Nephron progenitor cell (in vitro differentiated cells): ENCODE measurements at regions not wholly inside any gene's neighbourhood (a gene's known extent, or its start where the extent isn't known, plus 50 kb on each side); places are given as distances from the start of the nearest gene placed in this dataset.

Experiments
- DNase-seq: peaks from one replicate; pipeline ENCODE4 v3.0.0; 2021
- H3K27ac Mint-ChIP-seq: 2 replicates; pipeline ENCODE4 v1.8.0; 2021; ENCODE audit warnings: mild to moderate bottlenecking, moderate library complexity, mixed read lengths
- H3K27me3 Mint-ChIP-seq: 2 replicates; pipeline ENCODE4 v1.8.0; 2021; ENCODE audit warnings: mild to moderate bottlenecking, low read depth, mixed read lengths; ENCODE audit not compliant: poor library complexity
- H3K36me3 Mint-ChIP-seq: 2 replicates; pipeline ENCODE4 v1.8.0; 2021; ENCODE audit warnings: low read depth, mixed read lengths
- H3K4me1 Mint-ChIP-seq: 2 replicates; pipeline ENCODE4 v1.8.0; 2021; ENCODE audit warnings: mixed read lengths
- H3K4me3 Mint-ChIP-seq: 2 replicates; pipeline ENCODE4 v1.8.0; 2021; ENCODE audit warnings: mild to moderate bottlenecking, moderate library complexity, mixed read lengths
- H3K9me3 Mint-ChIP-seq: 2 replicates; pipeline ENCODE4 v1.8.0; 2021; ENCODE audit warnings: mild to moderate bottlenecking, moderate library complexity, mixed read lengths
- TF ChIP-seq, protein P1 (sequence below): fragments of 200-600 bp; sonication (generic); IDR thresholded peaks from 2 replicates; pipeline ENCODE4 v1.5.0; 2021; ENCODE audit warnings: antibody characterized with exemption

DNA sequence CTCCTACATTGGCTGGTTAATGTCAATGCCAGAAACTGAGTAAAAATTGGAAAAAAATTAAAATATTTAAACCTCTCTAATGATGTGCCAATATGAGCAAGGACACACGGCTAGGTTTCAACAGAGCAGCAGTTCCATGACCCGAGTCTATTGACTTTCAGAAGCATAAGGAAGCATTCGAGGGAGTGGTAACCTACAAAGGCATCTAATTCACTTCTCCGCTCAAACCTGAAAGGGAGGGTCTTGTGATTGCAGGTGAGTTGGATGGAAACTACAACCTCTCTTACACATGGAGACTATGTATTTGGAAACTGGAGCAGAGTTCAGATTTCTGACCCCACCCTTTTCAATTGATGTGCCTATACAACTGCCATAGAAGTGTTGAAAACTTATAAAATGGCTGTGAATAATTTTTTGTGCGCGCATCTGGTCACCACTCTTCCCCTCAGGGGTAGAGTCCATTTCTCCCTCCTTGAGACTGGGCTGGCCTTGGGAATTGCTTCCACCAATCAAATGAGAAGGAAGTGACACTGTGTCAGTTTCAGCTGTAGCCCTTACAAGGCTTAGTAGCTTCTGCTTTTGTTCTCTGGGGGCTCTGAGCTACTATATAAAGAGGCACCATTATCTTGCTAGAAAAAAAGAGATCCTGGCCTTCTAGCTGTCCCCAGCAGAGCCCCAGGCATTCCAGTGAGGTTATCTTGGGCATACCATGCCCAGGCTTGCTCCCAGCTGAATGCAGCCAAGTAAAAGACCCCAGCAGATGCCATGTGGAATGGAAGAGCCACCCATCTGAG is 278.0 kb downstream of the EPHA4 start:
- Mint-ChIP-seq H3K36me3 (no peaks in the 10 kb centered on the region), H3K27ac (no peak overlapping the region), H3K4me1 (peaks cover 31% of the 10 kb centered on the region), H3K4me3 (no peak overlapping the region), H3K9me3 (no peaks in the 10 kb centered on the region), H3K27me3 (no peaks in the 10 kb centered on the region)
- TF ChIP-seq, protein P1, sequence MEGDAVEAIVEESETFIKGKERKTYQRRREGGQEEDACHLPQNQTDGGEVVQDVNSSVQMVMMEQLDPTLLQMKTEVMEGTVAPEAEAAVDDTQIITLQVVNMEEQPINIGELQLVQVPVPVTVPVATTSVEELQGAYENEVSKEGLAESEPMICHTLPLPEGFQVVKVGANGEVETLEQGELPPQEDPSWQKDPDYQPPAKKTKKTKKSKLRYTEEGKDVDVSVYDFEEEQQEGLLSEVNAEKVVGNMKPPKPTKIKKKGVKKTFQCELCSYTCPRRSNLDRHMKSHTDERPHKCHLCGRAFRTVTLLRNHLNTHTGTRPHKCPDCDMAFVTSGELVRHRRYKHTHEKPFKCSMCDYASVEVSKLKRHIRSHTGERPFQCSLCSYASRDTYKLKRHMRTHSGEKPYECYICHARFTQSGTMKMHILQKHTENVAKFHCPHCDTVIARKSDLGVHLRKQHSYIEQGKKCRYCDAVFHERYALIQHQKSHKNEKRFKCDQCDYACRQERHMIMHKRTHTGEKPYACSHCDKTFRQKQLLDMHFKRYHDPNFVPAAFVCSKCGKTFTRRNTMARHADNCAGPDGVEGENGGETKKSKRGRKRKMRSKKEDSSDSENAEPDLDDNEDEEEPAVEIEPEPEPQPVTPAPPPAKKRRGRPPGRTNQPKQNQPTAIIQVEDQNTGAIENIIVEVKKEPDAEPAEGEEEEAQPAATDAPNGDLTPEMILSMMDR, result no peak
- no peak for DNase-seq

DNA sequence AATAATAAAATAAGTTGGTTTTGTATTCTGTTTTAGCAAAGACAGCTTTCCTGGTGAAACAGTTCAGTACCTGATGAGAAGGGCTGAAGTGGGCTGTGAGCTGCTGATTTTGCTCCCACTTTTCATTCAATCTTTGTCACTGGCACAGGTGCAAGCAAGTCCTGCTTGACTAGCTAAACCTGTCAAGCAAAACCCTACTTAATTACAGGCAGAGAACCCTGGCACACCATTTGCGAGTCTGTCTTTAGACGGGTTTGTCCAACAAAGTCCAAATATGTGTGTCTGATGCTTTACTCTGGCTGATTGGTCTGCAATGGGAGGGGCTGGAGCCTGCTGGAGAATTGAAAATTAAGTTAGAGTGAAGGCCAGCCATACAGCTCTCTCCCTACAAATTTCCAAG is 267.2 kb downstream of the EPHA4 start:
- Mint-ChIP-seq H3K27ac (no peak overlapping the region), H3K36me3 (no peaks in the 10 kb centered on the region)

DNA sequence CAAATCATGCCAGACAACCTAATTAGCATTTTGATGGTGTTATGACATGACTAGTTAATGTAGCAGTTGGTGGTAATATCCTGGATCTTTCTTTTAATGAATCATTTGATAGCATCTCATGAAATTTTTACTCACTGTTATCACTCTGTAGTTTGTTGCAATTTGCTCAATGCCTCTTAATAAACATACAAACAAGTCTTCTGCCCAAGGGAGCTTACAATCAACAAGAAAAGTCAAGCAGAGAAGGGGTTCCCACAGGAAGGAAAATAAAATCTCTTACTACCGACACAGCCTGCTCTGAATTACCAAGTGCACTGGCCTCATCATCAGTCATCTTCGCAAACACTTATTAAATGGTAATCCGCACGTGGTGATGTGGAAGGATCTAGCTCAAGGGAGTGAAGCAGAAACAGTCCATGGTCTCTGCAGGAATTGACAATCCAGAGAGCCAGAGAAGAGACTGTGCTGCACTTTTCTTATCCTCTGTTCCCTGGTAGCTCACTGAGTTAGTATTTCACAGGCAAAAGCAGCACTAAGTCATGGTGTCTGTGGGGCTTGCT is 263.5 kb downstream of the EPHA4 start:
- TF ChIP-seq, protein P1, result no peak
- Mint-ChIP-seq H3K27me3 (no peaks in the 10 kb centered on the region), H3K36me3 (no peaks in the 10 kb centered on the region), H3K27ac (peak overlapping the region; percentile 70), H3K4me1 (peaks cover 77% of the 10 kb centered on the region), H3K4me3 (peak overlapping the region; percentile 30), H3K9me3 (no peaks in the 10 kb centered on the region)
- no peak for DNase-seq

More for the DNA sequence above, 267.2 kb downstream of the EPHA4 start:
- DNase-seq, result no peak
- Mint-ChIP-seq H3K27me3 (no peaks in the 10 kb centered on the region), H3K9me3 (no peaks in the 10 kb centered on the region), H3K4me1 (peaks cover 62% of the 10 kb centered on the region), H3K4me3 (no peak overlapping the region)
- TF ChIP-seq, protein P1, result no peak

DNA sequence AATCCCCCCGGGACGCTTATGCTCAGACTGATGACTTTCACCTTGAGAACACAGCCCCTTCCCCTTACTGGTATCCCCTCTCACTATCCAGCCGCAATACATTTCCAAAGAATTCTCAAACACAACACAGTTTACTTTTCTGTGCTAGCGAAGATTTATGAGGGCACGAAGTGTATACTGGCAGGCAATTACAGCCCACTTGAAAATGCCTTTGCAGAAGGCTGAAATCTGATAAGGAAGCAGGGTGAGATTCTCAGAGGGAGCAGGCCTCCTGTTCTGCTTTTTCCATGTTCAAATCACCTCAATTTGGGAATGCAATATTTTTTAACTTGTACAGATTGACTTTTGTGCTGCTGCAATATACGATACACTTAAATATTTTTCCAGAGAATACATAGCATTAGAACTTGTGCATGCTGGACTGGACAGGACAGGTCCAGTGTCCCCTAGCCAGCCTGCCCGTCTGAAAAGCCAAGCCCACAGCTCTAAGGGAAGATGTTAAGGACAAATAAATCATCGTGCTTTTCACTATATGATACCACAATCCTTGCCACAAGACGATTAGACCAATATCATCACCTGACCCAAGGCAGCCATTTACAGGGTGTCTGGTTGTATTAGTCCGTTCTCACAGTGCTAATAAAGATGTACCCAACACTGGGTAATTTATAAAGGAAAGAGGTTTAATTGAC is 262.1 kb downstream of the EPHA4 start:
- no peaks in the 10 kb centered on the region for H3K36me3 Mint-ChIP-seq
- DNase-seq, result peak; percentile 33
- TF ChIP-seq, protein P1, result no peak
- H3K27ac Mint-ChIP-seq, result peak overlapping the region; percentile 86
- peaks cover 77% of the 10 kb centered on the region for H3K4me1 Mint-ChIP-seq
- peak overlapping the region; percentile 50 for H3K4me3 Mint-ChIP-seq
- no peaks in the 10 kb centered on the region for H3K9me3 Mint-ChIP-seq
- no peaks in the 10 kb centered on the region for H3K27me3 Mint-ChIP-seq

DNA sequence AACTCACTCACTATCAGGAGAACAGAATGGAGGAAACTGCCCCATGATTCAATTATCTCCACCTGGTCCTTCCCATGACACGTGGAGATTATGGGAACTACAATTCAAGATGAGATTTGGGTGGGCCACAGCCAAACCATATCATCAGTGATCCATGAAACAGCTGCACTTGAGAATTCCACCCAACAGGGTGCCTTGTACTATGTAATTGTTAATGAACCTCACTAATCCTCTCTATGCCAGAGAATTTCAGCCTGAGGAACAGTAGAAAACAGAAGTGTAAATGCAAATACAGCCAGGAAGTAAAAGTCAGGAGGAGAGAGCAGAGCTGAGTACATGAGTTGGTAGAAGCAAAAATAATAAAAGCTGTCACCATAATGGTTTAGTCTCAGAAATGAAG is 261.4 kb downstream of the EPHA4 start:
- no peak for DNase-seq
- TF ChIP-seq, protein P1, result no peak
- no peaks in the 10 kb centered on the region for H3K36me3 Mint-ChIP-seq
- H3K27me3 Mint-ChIP-seq, result peaks cover 1% of the 10 kb centered on the region
- H3K27ac Mint-ChIP-seq, result peak overlapping the region; percentile 86
- peaks cover 71% of the 10 kb centered on the region for H3K4me1 Mint-ChIP-seq
- H3K4me3 Mint-ChIP-seq, result peak overlapping the region; percentile 24
- no peaks in the 10 kb centered on the region for H3K9me3 Mint-ChIP-seq
